Left ventricle myocardium inferior (tissue), 1 donor: ENCODE measurements at regions not wholly inside any gene's neighbourhood (a gene's known extent, or its start where the extent isn't known, plus 50 kb on each side); places are given as distances from the start of the nearest gene placed in this dataset.

Source experiments
- DNase-seq: peaks from one replicate; pipeline ENCODE4 v3.0.0-alpha.2; 2020
- H3K27ac ChIP-seq: fragments of 200-600 bp; replicated peaks from 2 replicates; pipeline ENCODE4 v1.8.0; 2021
- H3K27me3 ChIP-seq: fragments of 200-600 bp; 2 replicates; pipeline ENCODE4 v1.8.0; 2021; ENCODE audit warnings: low read depth
- H3K36me3 ChIP-seq: fragments of 200-600 bp; 2 replicates; pipeline ENCODE4 v1.8.0; 2021
- H3K4me1 ChIP-seq: fragments of 200-600 bp; 2 replicates; pipeline ENCODE4 v1.8.0; 2021
- H3K4me3 ChIP-seq: fragments of 200-600 bp; 2 replicates; pipeline ENCODE4 v1.8.0; 2021; ENCODE audit warnings: mild to moderate bottlenecking, moderate library complexity
- H3K9me3 ChIP-seq: fragments of 200-600 bp; replicated peaks from 2 replicates; pipeline ENCODE4 v1.8.0; 2021
- CTCF ChIP-seq: fragments of 200-600 bp; IDR thresholded peaks from 2 replicates; pipeline ENCODE4 v1.8.0; 2021; ENCODE audit warnings: antibody characterized with exemption, mild to moderate bottlenecking, borderline replicate concordance
- intact Hi-C: fragments of 100-400 bp; cut with micrococcal nuclease; formaldehyde crosslinking; loops from one replicate; pipeline ENCODE4 v1.11.0; 2022
- donor health status: DM: no; HTN: yes; CAD: no; lungs with severe emphysema.

- intact Hi-C loops = no loop called here
- Histone ChIP-seq H3K9me3 (no peaks in the 10 kb centered on the region), H3K27ac (no peak overlapping the region), H3K27me3 (no peaks in the 10 kb centered on the region), H3K4me1 (no peaks in the 10 kb centered on the region), H3K36me3 (no peaks in the 10 kb centered on the region), H3K4me3 (no peak overlapping the region)
- DNase-seq = no peak
- no peak for TF ChIP-seq CTCF
Observed at GRCh38 chr20:12644461-12644860, 364.3 kb upstream of the SPTLC3 start.

DNA sequence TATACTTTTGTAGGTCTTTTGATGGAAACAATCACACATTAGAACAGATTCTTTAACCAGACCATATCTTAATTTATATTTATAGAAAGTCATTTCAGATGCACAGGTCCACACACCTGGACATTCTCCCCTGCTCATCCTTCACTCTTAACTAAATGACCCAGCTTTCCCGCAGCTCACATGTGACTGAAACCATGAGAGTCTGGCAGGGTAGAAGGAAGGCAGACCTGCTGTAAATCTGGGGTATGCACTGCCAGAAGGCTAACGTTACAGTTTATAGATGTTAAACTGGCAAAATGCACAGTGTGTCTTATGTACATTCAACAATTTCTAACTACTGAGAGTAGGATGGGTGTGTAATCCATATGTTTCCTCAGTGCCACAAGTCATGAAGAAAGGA, 359.5 kb upstream of the SPTLC3 start:
- peaks cover 6% of the 10 kb centered on the region for H3K27me3 ChIP-seq
- H3K9me3 ChIP-seq = no peaks in the 10 kb centered on the region
- intact Hi-C loops = no loop called here
- no peak overlapping the region for H3K4me3 ChIP-seq
- TF ChIP-seq CTCF = no peak
- H3K27ac ChIP-seq = no peak overlapping the region
- no peaks in the 10 kb centered on the region for H3K4me1 ChIP-seq
- DNase-seq = no peak
- H3K36me3 ChIP-seq = no peaks in the 10 kb centered on the region

DNA sequence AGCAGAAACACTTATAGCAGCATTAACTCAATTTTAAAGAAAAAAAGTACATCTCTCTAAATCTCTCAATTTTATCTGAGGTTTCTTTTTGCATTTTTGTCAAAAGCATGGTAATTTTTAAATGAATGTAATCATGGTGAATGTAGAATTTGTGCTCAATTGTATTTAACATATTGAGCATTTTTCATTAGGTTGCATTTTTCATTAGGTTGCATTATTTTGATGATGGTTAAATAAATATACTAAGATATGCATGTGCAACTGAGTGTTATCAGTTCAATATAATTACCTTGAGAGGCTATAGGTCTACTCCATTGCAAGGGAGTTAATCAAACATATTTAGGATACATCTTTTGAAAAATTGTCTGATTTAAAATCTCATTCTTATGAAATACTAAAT, 355.1 kb upstream of the SPTLC3 start:
- H3K9me3 ChIP-seq = no peaks in the 10 kb centered on the region
- no peak for TF ChIP-seq CTCF
- no peaks in the 10 kb centered on the region for H3K36me3 ChIP-seq
- H3K4me3 ChIP-seq = no peak overlapping the region
- H3K27ac ChIP-seq = no peak overlapping the region
- no peaks in the 10 kb centered on the region for H3K4me1 ChIP-seq
- H3K27me3 ChIP-seq = peaks cover 6% of the 10 kb centered on the region
- intact Hi-C loops = no loop called here
- no peak for DNase-seq

- Histone ChIP-seq H3K4me1 (no peaks in the 10 kb centered on the region), H3K36me3 (no peaks in the 10 kb centered on the region), H3K4me3 (no peak overlapping the region), H3K27me3 (no peaks in the 10 kb centered on the region), H3K27ac (no peak overlapping the region), H3K9me3 (peaks cover 6% of the 10 kb centered on the region)
- no peak for TF ChIP-seq CTCF
- no peak for DNase-seq
- intact Hi-C loops = no loop called here
Observed at GRCh38 chr20:12659942-12660341, 348.8 kb upstream of the SPTLC3 start.

- intact Hi-C loops = no loop called here
- DNase-seq = no peak
- no peak overlapping the region for H3K4me3 ChIP-seq
Observed at GRCh38 chr20:12660918-12661317, 347.9 kb upstream of the SPTLC3 start.

More at GRCh38 chr20:12660918-12661317, 347.9 kb upstream of the SPTLC3 start:
- TF ChIP-seq CTCF = no peak
- peaks cover 6% of the 10 kb centered on the region for H3K9me3 ChIP-seq
- H3K4me1 ChIP-seq = no peaks in the 10 kb centered on the region
- H3K36me3 ChIP-seq = no peaks in the 10 kb centered on the region
- no peak overlapping the region for H3K27ac ChIP-seq
- H3K27me3 ChIP-seq = no peaks in the 10 kb centered on the region
